Suppressor macrophage treated with lipopolysaccharide for 1 hour (primary cell): ENCODE measurements at regions not wholly inside any gene's neighbourhood (a gene's known extent, or its start where the extent isn't known, plus 50 kb on each side); places are given as distances from the start of the nearest gene placed in this dataset.
"Not testable (repeated sequence)": the region's sequence is repeated elsewhere in the genome, so short reads cannot be mapped to it uniquely, and the experiment has no call there.

ENCODE experiments used
- DNase-seq, 3 donors: peaks; one replicate each; pipeline ENCODE4 v3.0.0-alpha.2; 2020 to 2022

GRCh38 chr11:80995523-80995922, 1554.7 kb upstream of the TENM4 start:
- no peak for DNase-seq

- DNase-seq = no peak
These were observed 1552.7 kb upstream of the TENM4 start for GRCh38 chr11:80993536-80993935.

- DNase-seq = no peak
These were observed 1550.1 kb upstream of the TENM4 start for GRCh38 chr11:80990885-80991284.

GRCh38 chr11:80987171-80987570, 1546.3 kb upstream of the TENM4 start:
- no peak for DNase-seq

- DNase-seq = no peak
These were observed 1545.7 kb upstream of the TENM4 start for GRCh38 chr11:80986421-80987074.

GRCh38 chr11:80980227-80980626, 1539.4 kb upstream of the TENM4 start:
- DNase-seq = no peak

GRCh38 chr11:80973786-80974185, 1533.0 kb upstream of the TENM4 start:
- DNase-seq = no peak

- DNase-seq = no peak
These were observed 1529.2 kb upstream of the TENM4 start for GRCh38 chr11:80970037-80970436.

GRCh38 chr11:80967649-80968048, 1526.8 kb upstream of the TENM4 start:
- no peak for DNase-seq

- no peak for DNase-seq
These were observed 1519.7 kb upstream of the TENM4 start for GRCh38 chr11:80960381-80961029.

- DNase-seq = no peak
These were observed 1518.9 kb upstream of the TENM4 start for GRCh38 chr11:80959751-80960150.

GRCh38 chr11:80958987-80959386, 1518.2 kb upstream of the TENM4 start:
- no peak for DNase-seq

GRCh38 chr11:80958361-80958760, 1517.5 kb upstream of the TENM4 start:
- no peak for DNase-seq

GRCh38 chr11:80955588-80955987, 1514.8 kb upstream of the TENM4 start:
- no peak for DNase-seq

GRCh38 chr11:80948781-80949180, 1508.0 kb upstream of the TENM4 start:
- no peak for DNase-seq

- no peak for DNase-seq
These were observed 1503.9 kb upstream of the TENM4 start for GRCh38 chr11:80944758-80945157.

GRCh38 chr11:80943226-80943625, 1502.4 kb upstream of the TENM4 start:
- no peak for DNase-seq

- no peak for DNase-seq
These were observed 1497.0 kb upstream of the TENM4 start for GRCh38 chr11:80937842-80938241.

- no peak for DNase-seq
These were observed 1489.2 kb upstream of the TENM4 start for GRCh38 chr11:80930038-80930437.

- DNase-seq = no peak
These were observed 1488.4 kb upstream of the TENM4 start for GRCh38 chr11:80929031-80929805.

- no peak for DNase-seq
These were observed 1484.5 kb upstream of the TENM4 start for GRCh38 chr11:80925321-80925720.

GRCh38 chr11:80921310-80921709, 1480.5 kb upstream of the TENM4 start:
- DNase-seq = not testable (repeated sequence)

- no peak for DNase-seq
These were observed 1475.5 kb upstream of the TENM4 start for GRCh38 chr11:80916173-80916798.

GRCh38 chr11:80914311-80914710, 1473.5 kb upstream of the TENM4 start:
- no peak for DNase-seq
